NCI-H345 treated with DMSO at 0.1 percent for 48 hours (cell line): ENCODE measurements at regions not wholly inside any gene's neighbourhood (a gene's known extent, or its start where the extent isn't known, plus 50 kb on each side); places are given as distances from the start of the nearest gene placed in this dataset.

ENCODE experiments used
- DNase-seq: peaks from one replicate; lab custom pipeline; 2025; ENCODE audit not compliant: unreplicated experiment; lab: John Stamatoyannopoulos, UW

DNA sequence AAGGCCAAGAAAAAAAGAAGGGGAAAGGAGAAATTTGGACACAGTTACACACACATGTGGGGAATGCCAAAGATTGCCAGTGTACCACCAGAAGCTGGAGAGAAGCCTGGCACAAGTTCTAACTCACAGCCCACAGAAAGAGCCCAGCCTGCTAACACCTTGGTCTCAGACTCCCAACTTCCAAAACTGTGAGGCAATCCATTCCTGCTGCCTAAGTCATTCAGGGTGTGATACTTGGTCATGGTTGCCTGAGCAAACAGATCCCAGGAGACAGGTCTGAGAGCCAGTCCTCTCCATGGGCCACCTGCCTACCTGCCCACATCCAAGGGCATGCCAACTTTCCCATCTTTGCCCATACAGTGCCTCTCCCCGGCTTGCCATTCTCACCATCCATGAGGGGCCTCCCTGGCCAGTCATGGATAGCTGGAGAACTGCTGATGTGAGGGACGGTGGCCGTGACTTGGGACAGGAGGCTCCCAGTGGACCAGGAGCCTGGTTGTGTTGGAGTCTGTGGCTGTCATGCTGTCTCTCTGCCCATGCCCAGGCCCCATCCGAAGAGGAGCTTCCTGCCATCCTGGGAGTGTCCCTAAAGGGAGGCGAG lies 198.0 kb upstream of the RTL1 start:
- peak; percentile 17 for DNase-seq

- no peak for DNase-seq
Observed at GRCh38 chr14:101102875-101103274, 199.4 kb upstream of the RTL1 start.

DNA sequence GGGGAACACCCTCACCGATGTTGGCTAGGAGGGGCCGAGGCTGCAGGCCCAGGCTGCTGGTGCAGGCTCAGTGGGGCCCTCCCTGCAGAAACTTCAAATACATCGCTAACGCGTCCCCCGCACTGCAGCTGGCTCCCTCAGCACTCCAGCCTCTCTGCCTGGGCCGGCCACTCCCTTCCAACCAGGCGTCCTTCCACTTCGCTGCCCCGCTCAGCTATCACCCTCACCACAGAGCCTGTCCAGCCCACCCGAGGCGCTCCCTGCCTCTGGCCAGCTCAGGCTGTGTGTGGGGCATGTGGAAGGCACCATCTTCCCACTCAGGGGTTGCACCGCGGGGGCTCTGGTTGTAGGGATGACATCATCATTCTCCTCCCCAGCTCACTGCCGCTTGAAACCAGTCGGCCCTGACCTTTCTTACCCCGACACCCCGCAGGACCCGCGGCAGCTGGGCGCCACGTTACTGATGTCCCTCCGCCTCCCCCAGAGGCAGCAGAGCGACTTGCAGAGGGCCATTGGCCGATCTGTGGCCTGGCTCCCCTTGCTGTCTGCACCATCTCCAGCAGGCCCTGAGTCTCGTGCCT lies 199.9 kb upstream of the RTL1 start:
- no peak for DNase-seq

- no peak for DNase-seq
Observed at GRCh38 chr14:101104485-101104884, 201.0 kb upstream of the RTL1 start.

GRCh38 chr14:101105045-101105444 lies 201.5 kb upstream of the RTL1 start:
- no peak for DNase-seq

GRCh38 chr14:101108579-101109346 lies 205.2 kb upstream of the RTL1 start:
- DNase-seq = no peak

DNA sequence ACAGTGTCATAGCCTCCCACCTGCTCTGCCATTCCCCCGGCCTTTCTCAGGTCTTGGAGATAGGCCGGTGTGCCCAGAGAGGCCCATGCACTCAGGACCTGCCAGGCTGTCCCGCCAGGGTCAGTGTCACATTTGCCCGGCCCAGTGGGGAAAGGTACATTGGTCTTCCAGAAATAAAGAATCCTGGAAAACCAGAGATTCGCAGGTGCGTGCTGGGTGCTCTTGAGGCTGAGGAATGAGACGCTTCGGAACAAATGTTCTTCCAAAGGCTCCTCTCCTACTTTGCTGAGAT lies 205.8 kb upstream of the RTL1 start:
- DNase-seq = no peak

DNA sequence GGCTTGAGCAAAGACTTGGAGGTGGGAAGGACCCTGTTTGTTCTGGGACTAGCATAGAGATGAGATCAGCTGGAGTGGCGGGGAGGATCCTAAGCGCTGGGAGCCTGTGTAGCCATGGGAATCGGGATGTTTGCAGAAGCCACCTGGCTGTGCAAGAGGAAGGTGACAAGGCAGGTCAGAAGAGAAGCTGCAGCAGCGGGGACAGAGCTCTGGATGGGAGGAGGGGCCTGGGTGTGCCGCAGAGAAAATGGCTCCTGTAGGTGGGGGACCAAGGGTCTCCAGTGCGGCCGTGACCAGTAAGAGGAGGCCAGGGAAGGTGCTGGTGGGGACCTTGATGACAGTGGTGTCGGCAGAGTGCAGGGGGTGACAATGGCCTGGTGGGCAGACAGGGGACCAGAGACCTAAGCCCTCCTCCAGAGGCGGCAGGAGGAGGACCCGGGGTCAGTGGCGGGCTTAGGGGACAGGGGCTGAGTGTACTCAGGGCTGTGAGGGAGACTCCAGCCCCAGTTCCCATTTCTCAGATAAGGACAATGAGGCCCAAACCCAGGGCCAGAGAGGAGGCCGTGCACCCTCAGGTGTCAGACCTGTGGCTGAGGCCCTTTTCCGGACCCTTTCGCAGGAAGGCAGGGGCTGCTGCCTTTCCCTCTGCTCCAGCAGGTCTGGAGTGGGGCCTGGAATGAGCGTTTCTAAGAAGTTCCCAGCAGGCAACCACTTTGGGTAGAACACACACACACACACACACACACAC lies 206.6 kb upstream of the RTL1 start:
- peak; percentile 90 for DNase-seq

- DNase-seq = no peak
Observed at GRCh38 chr14:101110729-101111619, 207.5 kb upstream of the RTL1 start.

- no peak for DNase-seq
Observed at GRCh38 chr14:101111620-101112290, 208.2 kb upstream of the RTL1 start.

DNA sequence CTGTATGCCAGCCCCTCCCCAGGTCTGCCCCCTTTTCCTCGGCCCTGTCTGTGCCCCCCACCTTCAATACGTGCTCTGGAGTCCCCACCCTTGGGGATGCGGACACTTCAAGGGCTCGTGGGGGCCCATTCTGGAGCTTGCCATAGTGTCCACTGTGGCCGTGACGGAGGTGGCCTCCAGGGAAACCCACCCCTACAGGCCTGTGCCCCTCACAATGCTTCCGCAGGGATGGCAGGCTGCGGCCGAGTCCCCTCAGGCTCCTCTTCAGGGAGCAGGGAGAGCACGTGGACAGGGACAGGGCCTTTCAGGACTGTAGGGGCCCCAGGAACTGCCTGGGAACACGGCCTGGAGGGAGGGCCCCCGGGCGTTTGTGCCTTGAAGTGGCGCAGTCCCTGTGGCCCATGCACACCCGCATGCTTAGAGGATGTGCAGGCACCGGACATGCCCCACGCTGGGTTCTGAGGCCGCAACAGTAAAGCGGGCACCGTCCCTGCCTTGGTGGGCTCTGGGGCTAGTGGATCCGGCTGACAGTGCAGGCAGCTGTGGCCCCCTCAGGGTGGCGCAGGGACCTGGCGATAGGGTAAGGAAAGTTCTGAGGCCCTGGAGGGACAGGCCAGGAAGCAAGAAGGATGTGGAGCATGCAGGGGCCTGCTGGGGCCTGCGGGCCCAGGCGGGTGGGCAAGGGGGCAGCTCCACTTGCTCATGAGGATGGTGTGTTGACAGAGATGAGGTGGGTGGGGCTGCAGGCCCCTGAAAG lies 209.0 kb upstream of the RTL1 start:
- DNase-seq = no peak

DNA sequence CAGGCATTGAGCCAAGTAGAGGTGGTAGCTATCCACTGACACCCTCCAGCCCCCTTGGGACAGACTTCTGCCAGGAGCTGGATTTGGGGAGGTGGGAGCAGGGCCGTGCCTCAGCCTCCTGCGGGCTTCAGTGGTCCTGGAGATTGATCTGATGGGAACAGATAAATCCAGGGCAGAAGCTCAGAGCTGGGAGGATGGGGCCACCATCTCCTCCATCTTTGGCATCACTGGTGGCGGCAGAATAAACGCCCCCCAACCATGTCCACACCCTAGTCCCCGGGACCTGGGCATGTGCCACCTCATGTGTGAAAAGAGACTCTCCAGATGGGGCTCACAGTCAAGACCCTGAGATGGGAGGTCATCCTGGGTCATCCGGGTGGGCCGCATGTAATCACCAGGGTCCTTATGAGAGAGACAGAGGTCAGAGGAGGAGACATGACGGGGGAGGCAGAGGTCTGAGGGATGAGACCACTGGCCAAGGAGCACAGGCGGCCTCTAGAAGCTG lies 209.6 kb upstream of the RTL1 start:
- DNase-seq = no peak

- DNase-seq = no peak
Observed at GRCh38 chr14:101113835-101114725, 210.6 kb upstream of the RTL1 start.

GRCh38 chr14:101114726-101115515 lies 211.4 kb upstream of the RTL1 start:
- DNase-seq = no peak

- no peak for DNase-seq
Observed at GRCh38 chr14:101115652-101116051, 212.1 kb upstream of the RTL1 start.

DNA sequence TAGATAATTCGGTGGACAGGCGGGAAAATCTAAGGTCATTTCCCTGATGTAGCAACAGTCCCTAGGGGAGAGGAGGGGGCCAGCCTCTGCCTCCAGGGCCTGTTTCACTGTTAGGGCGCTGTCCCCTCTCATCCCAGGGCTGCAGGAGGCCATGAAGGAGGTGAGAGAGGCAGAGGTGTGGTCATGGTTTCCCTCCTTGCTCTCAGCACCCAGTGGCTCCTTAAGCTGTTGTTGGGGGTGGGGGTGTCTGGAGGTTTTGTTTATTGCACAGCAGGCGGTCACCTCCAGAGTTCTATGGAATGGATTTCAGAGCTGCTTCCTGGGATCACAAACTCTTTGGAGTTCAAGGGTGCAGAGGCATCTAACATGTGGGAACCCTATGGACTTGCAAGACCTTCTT lies 212.5 kb upstream of the RTL1 start:
- no peak for DNase-seq

- DNase-seq = no peak
Observed at GRCh38 chr14:101116486-101117130, 213.1 kb upstream of the RTL1 start.
